ENCODE measurements at regions not wholly inside any gene's neighbourhood (a gene's known extent, or its start where the extent isn't known, plus 50 kb on each side); places are given as distances from the start of the nearest gene placed in this dataset.
"Not testable (repeated sequence)": the region's sequence is repeated elsewhere in the genome, so short reads cannot be mapped to it uniquely, and the experiment has no call there.

DNA sequence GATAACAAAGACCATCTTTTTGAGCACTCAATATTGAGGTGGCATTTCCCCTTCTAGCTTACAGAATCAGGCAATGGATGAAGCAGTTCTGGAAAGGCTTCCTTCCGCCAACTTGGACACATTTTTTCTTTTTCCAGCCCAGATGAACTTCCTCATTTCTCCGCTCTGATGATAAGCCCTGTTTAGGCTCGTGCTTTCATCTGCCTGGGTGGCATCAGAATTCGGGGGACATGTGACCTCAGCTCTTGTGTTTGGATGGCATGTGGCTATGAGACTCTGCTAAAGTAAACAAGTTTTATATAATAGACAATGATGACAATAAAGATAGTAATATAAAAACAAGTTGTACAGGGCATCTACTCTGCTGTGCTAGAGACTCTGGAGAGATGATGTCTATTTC lies 796.7 kb downstream of the DHX35 start:
- DNase-seq (ENCODE audit: extremely low read depth in 1 of 11, low read depth in 9 of 11, low spot score in 4 of 11), result no peak

GRCh38 chr20:39756828-39757227 lies 794.7 kb downstream of the DHX35 start:
- no peak for DNase-seq (ENCODE audit: extremely low read depth in 1 of 11, low read depth in 9 of 11, low spot score in 4 of 11)

DNA sequence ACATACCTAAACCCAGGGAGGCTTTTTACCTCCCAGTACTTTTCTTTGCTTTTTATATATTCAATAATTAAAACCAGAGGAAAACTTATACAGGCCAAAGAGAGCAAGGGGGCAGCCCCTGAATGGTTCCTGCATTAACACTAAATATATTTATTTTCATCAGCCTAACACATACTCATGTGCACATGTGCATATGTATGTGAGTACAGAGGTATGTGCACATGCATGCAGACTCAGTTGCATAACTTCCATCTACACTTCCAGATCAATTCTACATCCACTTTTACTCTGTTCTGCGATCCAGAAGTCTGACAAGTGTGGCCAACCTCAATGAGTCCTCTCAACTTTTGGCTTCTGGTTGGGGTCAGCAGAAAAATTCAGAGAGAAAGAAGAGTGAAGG lies 794.2 kb downstream of the DHX35 start:
- no peak for DNase-seq (ENCODE audit: extremely low read depth in 1 of 11, low read depth in 9 of 11, low spot score in 4 of 11)

- no peak for DNase-seq (ENCODE audit: extremely low read depth in 1 of 11, low read depth in 9 of 11, low spot score in 4 of 11)
Measured at GRCh38 chr20:39752262-39752876, 790.2 kb downstream of the DHX35 start.

GRCh38 chr20:39751557-39752137 lies 789.5 kb downstream of the DHX35 start:
- DNase-seq (ENCODE audit: extremely low read depth in 1 of 11, low read depth in 9 of 11, low spot score in 4 of 11), result no peak

DNA sequence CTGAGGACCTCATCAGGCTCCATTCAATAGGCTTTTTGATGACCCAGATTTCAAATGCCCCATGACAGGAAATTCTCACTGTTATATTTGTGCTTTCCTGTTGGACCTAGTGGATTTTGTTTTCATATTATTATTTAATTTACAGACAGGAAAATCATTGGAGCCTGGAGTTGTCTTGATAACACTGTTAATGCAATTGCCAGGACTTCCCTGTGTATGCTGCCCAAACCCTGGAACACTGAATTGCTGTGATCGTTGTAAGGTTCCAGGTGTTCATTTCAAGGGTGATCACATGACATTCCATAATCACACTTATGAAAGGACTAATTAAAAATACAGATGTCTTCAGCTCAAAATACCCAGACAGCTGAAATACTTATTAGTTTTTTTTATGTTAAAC lies 783.2 kb downstream of the DHX35 start:
- DNase-seq (ENCODE audit: extremely low read depth in 1 of 11, low read depth in 9 of 11, low spot score in 4 of 11), result no peak

GRCh38 chr20:39738651-39739050 lies 776.5 kb downstream of the DHX35 start:
- no peak for DNase-seq (ENCODE audit: extremely low read depth in 1 of 11, low read depth in 9 of 11, low spot score in 4 of 11)

DNA sequence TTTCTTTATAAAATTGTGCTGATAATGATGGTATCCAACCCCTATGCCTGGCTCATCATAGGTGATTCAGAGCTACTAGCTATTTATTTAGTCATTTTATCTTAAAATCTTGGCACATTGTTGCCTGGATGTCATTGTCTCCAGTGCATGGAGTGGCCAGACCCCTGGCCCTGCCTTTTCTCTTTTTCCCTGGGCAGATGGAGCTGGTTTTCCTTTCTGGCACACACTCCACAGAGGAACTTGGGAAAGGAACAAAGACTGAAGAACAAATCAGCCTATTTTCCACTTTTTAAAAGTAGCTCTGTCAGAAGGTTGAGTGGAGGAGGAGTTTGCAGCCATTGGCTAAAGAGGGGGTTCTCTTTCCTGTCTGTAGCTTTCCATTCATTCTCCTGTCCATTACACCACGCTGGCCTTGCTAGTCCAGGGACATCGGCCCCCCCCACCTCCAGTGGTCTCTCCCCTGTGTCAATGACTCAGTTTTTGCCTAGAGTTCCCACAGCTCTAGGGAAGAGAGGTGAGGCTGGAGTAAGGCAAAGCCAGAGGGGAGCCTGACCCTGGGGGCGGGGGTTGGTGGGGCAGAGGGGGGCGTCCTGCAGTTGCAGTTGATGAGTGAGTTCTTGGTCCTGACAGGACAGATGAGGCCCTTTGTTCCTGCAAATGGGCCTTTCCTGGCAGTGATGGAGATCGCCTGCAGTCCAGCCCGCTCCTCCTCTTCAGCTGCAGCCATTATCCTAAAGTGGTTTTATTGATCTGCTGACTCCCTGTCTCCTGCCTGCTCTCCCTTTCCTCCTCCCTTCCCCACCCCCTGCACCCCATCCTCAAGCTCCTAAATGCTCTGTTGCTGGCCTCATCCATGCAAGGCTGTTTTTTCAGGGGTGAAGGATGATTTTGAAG lies 774.5 kb downstream of the DHX35 start:
- DNase-seq (ENCODE audit: extremely low read depth in 1 of 11, low read depth in 9 of 11, low spot score in 4 of 11), result no peak

DNA sequence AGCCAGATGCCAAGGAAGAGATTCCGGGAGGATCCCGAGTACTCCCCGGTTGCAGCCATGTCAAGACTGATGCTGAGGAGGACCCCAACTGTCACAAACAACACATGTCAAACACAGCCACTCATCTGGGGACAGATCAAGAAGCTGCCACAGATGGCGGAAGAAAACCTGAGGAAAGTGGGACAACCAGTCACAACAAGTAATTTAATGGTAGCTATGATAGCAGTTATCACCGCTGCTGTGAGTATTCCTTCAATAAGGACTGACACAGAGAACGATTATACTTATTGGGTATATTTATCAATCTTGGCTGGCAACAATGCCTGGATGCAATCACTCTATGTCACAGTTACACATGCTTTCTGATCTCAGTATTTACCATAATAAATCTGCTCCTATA lies 763.4 kb downstream of the DHX35 start:
- DNase-seq (ENCODE audit: extremely low read depth in 1 of 11, low read depth in 9 of 11, low spot score in 4 of 11), result not testable (repeated sequence)

DNA sequence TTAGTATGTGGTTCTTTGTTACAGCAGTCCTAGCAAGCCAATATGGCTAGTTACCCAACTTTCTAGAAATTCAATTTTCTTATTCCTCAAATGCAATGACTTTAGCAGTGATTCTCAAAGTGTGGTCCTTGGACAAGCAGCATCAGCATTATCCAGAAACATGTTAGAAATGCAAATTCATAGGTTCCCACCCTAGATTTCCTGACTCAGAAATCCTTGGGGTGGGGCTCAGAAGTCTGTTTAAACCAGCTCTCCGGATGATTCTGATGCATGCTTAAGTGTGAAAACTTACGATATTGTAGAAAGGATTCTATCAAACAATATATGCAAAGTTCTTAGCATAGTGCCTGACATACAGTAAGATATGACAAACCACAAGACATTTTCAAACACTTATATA lies 757.1 kb downstream of the DHX35 start:
- DNase-seq (ENCODE audit: extremely low read depth in 1 of 11, low read depth in 9 of 11, low spot score in 4 of 11), result no peak

DNA sequence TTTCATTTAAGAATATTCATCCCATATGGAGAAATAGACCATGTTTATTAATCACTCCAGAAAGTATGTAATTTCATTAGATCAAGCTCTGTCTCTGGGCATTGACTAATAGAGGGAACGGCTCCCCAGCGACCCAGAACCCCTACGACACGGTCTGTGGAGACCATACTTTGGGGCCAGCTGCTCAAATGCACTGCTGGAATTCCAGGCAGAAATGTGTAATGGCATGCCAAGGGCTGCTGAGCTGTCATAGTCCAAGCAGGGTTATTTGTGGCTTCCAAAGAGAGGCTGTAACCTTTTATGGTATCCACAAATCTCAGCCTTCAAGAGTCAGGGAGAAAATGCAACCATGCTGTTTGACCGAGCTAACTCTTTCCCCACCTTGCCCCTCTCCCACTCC lies 755.8 kb downstream of the DHX35 start:
- DNase-seq (ENCODE audit: extremely low read depth in 1 of 11, low read depth in 9 of 11, low spot score in 4 of 11), result peak in 1 of 11 donors; percentile 32

DNA sequence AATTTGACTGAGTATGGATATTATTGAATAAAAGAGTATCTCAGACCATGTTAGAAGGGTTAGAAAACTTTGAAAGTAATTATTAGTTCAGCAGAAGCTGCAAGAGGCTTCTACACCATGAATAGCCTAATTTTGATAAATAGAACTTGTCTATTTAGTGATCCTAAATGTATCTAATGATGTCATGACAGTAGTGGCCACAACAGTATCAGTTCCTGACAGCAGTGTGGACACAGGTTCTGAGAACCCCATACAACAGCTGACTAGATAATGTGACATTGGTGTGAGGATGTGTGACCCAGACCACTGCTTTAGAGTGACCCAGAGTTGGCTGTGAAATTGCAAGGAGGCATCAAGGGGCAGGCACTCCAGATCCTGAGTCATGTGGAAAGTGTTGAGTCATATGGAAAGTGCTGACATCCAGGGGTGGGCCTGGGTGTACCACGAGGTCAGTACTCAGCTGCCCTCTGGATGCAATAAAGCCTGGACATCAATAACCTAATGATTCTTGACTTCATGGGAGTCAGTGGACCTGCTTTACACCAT lies 754.7 kb downstream of the DHX35 start:
- DNase-seq (ENCODE audit: extremely low read depth in 1 of 11, low read depth in 9 of 11, low spot score in 4 of 11), result no peak

GRCh38 chr20:39713076-39713840 lies 751.1 kb downstream of the DHX35 start:
- DNase-seq (ENCODE audit: extremely low read depth in 1 of 11, low read depth in 9 of 11, low spot score in 4 of 11), result no peak

- DNase-seq (ENCODE audit: extremely low read depth in 1 of 11, low read depth in 9 of 11, low spot score in 4 of 11), result no peak
Measured at GRCh38 chr20:39706184-39706663, 744.1 kb downstream of the DHX35 start.

DNA sequence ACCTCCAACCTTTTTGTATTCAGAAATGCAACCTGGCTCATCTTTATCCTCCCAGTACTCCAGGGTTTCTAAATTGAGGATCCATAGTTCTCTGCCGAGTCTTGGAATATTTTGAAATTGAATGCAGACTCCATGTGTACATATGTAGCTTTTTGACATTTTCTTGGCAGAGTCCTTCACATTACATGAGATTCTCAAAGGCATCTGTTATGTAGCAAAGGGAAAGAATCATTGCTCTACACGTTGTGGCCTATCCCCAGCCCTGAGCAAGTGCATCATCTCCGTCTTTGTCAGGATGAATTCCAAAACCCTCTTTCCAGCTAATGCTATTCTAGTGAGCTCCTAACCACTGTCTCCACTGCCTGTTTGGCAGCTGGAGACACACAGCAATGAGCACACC lies 742.9 kb downstream of the DHX35 start:
- DNase-seq (ENCODE audit: extremely low read depth in 1 of 11, low read depth in 9 of 11, low spot score in 4 of 11), result no peak

DNA sequence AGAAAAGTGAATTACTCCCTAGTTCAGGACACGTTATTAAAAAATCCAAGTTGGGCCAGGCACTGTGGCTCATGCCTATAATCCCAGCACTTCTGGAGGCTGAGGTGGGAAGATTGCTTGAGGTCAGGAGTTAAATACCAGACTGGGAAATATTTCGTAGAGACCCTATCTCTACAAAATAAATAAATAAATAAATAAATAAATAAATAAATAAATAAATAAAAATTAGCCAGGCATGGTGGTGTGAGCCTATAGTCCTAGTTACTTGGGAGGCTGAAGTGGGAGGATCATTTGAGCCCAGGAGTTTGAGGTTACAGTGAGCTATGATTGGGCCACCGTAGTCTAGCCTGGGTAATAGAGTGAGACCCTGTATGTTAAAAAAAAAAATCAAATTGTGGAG lies 741.2 kb downstream of the DHX35 start:
- DNase-seq (ENCODE audit: extremely low read depth in 1 of 11, low read depth in 9 of 11, low spot score in 4 of 11), result not testable (repeated sequence)

- DNase-seq (ENCODE audit: extremely low read depth in 1 of 11, low read depth in 9 of 11, low spot score in 4 of 11), result no peak
Measured at GRCh38 chr20:39702701-39703349, 740.7 kb downstream of the DHX35 start.

GRCh38 chr20:39700528-39700927 lies 738.4 kb downstream of the DHX35 start:
- no peak for DNase-seq (ENCODE audit: extremely low read depth in 1 of 11, low read depth in 9 of 11, low spot score in 4 of 11)

Data from renal cortex interstitium (tissue), 11 donors.